Tibial nerve (tissue), 3 donors: ENCODE measurements at regions not wholly inside any gene's neighbourhood (a gene's known extent, or its start where the extent isn't known, plus 50 kb on each side); places are given as distances from the start of the nearest gene placed in this dataset.

Experiments used
- POLR2A ChIP-seq, 2 donors: fragments of 450-650 bp; IDR thresholded peaks; one replicate each; pipeline ENCODE4 v1.6.1; 2017; ENCODE audit warnings: antibody characterized with exemption in 2 of 2, mild to moderate bottlenecking in 2 of 2, moderate library complexity in 2 of 2
- TF ChIP-seq, protein P1 (sequence below), 5 experiments: fragments of 200-600 bp in 3 of 5; fragments of 450-650 bp in 2 of 5; sonication (generic) in 3 of 5; IDR thresholded peaks; one replicate each; pipeline ENCODE4 v1.5.1; 2016 to 2019; ENCODE audit warnings: antibody characterized with exemption in 5 of 5, mild to moderate bottlenecking in 3 of 5, moderate library complexity in 2 of 5

DNA sequence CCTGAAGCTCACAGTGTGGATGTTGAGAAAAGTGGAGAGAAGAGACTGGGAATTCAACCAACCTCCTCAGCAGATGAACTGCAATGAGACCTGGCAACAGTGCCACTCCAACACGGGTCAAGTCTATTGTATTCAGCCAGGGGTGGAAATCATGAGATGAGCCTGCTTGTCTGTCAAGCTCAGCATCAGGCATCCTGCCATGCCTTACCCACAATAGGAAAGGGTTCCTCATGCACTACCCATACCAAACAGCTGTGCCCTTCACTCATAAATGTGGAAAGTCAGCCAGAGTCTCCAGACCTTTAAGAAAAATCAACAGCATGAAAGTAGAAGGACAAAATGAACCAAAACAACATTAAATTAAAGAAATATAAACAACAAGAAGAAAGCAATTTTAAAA lies 542.1 kb downstream of the EPHB1 start:
- TF ChIP-seq, protein P1, sequence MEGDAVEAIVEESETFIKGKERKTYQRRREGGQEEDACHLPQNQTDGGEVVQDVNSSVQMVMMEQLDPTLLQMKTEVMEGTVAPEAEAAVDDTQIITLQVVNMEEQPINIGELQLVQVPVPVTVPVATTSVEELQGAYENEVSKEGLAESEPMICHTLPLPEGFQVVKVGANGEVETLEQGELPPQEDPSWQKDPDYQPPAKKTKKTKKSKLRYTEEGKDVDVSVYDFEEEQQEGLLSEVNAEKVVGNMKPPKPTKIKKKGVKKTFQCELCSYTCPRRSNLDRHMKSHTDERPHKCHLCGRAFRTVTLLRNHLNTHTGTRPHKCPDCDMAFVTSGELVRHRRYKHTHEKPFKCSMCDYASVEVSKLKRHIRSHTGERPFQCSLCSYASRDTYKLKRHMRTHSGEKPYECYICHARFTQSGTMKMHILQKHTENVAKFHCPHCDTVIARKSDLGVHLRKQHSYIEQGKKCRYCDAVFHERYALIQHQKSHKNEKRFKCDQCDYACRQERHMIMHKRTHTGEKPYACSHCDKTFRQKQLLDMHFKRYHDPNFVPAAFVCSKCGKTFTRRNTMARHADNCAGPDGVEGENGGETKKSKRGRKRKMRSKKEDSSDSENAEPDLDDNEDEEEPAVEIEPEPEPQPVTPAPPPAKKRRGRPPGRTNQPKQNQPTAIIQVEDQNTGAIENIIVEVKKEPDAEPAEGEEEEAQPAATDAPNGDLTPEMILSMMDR (IDR thresholded peaks at IDR 0.05): no peak
- TF ChIP-seq POLR2A (IDR thresholded peaks at IDR 0.05): no peak
